GM21786 (cell line): ENCODE measurements at regions not wholly inside any gene's neighbourhood (a gene's known extent, or its start where the extent isn't known, plus 50 kb on each side); places are given as distances from the start of the nearest gene placed in this dataset.

Source experiments
- ATAC-seq: cut with Tn5 transposase; IDR thresholded peaks from one replicate; pipeline ENCODE4 v1.9.1; 2021; ENCODE audit not compliant: unreplicated experiment

DNA sequence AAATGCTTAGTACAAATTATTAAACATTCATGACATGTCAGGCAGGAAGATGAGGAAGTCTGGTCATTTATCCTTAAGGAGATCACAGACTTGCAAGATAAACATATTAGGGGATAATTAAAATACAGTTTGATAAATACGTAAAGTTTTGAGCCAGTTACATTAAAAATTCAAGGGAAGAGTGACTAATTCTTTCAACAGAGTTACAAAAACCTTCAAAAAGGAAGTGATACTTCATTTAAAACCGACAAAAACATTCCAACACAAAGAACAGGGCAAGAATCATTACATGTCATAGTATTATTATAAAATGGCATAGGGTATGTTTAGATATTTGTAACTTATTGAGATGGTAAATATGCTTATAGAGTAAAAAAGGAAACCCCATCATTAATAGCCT, 636.0 kb downstream of the NR4A2 start:
- no peak for ATAC-seq

DNA sequence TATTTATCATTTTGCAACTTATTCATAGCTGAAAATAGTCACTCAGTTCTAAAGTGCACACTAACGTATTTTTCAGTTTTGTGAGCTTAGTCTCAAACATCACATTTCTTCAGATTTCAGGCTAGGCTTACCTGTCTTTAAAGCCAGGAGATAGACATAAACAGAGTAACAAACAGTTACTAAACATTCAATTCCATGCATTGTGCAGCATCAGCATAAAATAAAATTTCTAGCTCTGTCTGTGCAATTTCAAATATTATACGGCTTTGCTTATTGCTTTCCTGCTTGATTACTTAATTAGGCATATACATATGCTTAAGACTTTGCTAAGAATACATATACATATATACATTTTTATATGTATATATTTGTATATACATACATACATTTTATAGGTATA, 637.0 kb downstream of the NR4A2 start:
- no peak for ATAC-seq

DNA sequence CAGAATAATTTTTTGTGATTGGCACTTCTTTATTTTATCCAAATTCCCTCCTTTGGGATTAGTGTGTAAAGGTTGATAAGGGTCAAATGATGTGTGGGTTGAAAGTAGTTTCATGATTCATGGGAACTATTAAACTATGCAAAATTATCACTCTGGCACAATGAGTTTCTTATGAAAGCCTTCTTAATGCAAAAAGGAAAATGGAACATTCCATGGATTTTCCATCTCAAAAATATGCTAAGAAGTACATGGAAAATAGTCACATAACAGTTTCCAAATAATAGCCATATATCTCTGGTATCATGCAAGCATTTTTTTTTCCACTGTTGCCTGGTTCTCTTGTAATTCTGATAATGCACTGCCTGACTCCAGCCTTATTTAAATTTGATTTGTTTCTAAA, 639.7 kb downstream of the NR4A2 start:
- ATAC-seq, result no peak

DNA sequence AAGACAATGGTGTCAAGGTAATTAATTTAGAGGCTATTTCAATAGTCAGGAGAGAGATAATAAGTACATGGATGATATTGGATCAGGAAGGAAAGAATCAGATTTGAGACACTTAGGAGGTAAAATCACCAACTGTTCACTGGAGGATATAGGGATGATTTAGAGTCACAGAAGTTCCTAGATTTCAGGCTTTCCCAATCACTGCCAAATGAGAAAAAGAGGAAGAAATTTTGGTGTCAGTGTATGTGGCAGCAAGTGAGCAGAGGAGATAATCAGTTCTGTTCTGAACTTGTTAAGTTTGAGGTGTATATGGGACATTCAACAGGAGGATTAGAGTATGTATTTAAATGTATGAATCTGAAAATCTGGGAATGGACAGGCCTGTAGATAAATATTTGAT, 640.4 kb downstream of the NR4A2 start:
- no peak for ATAC-seq

DNA sequence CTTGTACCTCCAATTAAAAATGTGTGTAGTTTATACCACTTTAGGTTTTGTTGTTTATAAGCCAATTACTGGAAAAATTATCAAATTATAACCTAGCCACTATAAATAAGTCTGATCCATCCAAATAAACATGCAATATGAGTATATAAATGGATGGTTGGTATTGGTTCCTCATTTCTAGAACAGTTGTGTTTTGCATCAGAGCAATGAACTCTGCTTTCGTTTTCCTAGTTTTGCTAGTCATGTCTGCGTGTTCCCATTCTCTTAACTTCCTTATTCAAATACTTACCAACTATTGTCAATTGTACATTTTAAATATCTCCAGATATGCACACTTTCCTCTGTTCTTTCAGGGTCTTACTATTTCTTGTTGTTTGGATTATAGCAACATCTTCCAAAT, 641.7 kb downstream of the NR4A2 start:
- ATAC-seq, result peak; percentile 93

DNA sequence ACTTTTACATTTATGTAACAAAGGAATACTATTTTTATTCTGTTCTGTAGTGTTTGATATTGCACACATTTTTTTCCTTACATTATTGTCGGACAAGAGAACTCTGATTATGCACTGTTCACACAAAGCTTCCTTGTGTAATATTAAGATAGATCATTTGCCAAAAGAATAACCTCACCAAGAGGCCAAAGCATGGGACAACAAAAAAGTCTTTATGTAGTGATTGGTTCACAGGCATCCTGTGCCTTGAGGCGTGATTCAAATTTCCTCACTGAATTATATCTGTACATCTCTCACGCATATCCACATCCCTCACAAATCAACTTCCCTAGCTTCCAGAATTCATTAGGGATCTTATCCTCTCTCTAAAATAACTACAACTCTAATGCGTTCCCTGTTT, 642.7 kb downstream of the NR4A2 start:
- ATAC-seq, result no peak

DNA sequence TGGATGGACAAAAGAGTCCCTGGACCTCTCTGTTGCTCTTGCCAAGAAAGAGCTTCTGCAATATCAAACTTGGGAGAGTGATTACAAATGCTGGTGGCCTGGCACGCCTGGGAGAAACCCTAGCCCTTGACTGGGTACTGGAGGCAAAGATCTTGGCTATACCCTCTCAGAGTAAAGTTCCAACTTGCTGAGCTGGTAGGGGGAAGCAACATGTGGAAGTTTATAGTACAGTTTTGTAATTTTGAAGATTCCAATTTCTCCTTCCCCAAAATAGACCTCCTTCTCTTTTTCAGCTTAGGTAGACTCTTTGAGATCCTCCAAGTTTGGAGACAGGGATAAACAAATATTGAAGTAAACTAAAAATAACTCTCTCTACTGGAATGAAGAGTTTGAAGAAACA, 645.3 kb downstream of the NR4A2 start:
- no peak for ATAC-seq

DNA sequence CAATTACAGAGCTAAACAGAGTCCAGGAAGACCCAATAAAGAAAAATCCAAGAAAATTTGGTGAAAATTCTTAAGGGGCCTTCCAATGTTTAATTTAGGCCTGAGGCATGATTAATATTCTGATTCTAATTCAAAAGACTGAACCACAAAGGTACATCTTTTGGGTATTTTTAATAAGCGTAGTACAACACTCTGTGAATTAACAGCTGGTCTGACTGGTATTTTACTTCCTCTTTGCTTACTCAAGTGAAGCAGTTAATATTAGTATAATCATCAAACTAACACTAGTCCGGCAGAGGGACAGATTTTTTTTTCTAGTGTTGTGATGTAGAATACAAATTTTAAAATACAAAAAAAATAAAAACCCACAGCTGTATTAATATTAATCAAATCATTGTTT, 652.9 kb downstream of the NR4A2 start:
- no peak for ATAC-seq

DNA sequence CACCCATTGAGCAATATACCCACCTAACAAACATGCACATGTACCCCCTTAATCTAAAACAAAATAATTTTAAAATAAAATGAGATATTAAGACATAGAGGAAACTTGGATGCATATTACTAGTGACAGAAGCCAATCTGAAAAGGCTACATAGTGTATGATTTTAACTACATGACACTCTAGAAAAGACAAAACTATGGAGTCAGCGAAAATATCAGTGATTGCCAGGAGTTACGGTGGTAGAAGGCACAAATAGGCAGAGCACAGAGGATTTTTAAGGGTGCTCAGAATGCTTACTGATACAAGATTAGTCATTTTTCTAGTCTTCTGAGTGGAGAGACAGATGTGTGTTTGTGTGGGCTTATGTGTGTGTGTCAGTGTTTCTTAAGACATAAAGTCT, 656.6 kb downstream of the NR4A2 start:
- no peak for ATAC-seq

DNA sequence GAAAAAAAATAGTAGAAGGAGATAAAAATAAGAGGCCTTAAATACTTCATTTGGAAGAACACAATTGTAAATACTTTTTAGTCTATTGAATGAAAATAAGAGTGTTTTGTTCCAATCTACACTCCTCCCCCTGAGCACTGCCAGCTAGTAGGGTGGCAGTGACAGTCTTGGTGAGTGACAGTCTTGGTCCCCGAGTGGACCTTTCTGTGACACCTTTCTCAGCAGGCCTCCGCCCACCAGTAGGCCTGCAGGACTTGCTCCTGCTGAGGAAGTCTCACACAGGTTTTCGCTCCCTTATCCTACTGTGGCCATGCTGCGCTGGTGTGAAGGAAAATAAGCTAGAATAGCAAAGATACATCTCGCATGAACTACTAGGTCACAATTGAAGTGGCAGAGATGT, 666.8 kb downstream of the NR4A2 start:
- ATAC-seq, result no peak

DNA sequence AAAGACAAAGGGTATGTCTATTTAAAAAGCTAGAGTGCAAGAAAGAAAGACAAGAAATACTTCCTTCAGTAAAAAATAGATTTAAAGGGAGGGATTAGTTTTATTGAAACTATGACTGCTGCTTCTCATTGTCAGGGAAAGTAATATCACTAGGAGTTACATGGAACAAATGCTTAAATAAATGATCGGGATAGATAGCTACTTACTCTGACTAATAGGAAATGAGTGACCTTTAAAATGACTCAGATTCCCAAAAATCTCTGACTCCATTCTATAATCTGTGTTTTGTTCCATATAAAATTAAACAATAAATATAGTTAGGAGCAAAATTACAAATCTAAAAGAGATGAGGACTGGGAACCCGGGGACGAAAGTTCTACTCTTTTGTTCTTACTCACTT, 669.3 kb downstream of the NR4A2 start:
- ATAC-seq, result no peak

DNA sequence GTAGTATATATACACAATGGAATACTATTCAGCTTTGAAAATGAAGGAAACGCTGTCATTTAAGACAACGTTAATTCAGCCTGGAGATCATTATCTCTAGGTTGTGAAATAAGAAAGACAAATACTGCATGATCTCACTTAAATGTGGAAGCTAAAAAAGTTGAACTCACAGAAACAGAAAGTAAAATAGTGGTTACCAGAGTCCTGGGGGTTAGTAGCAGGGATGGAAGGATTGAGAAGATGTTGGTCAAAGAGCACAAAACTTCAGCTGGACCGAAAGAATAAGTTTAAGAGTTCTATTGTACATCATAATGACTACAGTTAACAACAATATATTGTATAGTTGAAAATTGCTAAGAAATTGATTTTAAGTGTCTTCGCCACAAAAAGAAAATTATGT, 670.3 kb downstream of the NR4A2 start:
- ATAC-seq, result no peak

DNA sequence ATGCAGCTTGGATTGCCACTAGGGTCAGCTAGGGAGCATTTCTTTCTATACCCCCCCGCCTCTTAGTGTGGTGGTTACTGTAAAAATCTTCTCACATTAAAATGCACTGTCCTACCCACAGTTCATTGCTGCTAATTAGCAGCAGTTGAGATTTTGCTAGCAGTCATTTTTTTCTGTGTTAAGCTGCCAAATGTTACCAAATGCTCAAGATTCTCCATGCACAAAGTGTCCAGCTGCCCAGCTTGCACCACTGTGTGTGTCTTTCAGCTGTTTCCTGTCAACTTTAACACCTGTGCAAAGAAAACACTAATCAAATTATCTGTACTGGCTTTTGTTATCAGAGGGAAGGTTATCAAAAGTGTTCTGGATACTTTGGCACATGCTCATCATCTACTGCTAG, 679.3 kb downstream of the NR4A2 start:
- ATAC-seq, result no peak

DNA sequence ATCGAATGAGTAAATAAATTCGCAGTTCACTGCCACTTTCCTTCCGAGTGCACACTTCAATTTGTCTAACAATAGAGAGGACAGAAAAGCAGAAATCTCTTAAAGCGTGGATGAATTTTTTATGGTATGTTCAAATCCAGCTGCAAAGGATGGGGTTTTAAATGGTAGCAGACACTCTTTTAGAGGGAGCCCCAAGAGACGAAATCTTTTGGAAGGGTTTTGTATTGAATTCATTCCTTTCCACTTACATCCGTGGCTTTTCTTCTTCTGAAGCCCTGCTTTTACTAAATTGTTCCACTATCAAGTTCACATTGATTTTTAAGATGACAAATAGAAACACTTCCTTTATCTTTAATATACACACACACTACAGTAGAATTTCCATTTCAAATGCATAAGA, 680.7 kb downstream of the NR4A2 start:
- no peak for ATAC-seq

DNA sequence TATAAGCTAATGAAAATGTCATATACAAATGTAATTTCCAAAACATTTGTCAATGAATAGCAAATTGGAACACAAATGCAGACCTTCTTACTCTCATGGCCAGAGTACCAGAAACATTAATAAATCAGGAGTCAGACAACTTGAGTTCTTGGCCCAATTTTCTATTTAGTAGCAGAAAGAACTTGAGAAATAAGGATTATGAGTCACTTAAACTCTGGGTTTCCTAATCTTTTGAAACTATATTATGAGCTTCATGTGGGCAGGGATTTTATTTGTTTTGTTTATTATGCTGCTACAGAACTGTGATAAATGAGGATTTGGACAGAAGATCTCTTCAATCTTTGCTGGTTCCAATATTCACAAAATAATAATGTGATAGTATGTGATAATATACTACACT, 686.7 kb downstream of the NR4A2 start:
- ATAC-seq, result no peak

DNA sequence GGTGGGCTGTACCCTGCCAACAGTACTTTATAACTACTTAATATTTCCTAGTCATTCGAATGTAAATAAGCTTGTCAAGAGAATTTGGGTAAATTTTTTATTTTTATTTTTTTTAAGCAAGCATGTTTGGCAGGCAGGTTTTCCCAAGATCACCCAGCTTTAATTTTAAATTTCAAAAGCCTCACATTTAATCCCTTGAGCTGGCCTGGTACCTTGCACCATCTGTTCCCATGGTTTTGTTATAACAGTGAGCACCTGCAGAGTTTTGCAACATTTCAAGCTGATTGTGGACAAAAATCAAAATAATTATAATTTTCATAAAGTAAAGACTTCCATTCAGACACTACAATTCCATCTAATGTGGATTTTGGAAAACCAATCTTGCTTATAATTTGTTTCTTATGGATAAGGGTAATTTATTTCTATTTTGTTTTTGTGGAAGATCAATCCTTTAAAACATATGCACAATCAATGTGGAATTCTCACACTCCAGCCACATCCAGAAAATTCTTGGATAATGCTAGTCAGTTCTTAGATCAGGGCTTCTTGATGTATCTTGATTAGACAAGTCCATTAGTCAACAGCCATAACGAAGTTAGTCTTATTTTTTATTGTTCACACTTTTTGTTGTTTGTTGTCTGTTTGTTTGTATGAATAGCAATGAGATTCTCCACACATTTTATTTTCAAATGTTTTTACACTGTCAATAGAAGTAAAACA, 689.3 kb downstream of the NR4A2 start:
- ATAC-seq, result no peak

DNA sequence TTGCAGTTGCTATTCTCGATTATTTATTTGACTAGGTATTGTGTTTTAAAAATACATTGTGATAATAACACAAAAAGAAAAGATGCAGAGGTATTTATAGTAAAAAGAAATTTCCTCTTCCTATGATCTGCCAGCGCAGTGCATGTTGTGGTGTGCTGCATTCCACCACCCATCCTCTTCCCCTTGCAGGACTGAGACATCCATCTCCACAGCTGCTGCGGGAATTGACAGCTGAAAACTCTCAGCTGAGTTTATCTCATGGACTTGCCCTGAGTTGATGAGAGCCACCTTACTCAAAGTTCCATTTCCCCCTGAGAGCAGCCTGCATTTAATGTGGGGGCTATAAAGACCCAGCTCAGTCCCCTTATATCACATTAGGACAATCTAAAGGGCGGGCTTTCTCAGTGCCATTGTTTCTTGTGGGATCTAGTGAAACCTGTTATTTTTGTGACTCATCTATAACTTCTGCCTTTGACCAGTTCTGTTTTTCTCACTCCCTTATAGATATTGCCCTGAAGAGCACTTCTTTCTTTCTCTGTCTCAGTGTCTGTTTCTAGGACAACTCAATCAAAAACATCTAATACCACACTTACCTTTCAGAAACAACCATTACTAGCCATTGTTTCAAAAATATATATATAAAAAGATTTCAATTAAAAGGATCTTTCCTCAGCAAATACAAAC, 698.5 kb downstream of the NR4A2 start:
- ATAC-seq, result no peak

DNA sequence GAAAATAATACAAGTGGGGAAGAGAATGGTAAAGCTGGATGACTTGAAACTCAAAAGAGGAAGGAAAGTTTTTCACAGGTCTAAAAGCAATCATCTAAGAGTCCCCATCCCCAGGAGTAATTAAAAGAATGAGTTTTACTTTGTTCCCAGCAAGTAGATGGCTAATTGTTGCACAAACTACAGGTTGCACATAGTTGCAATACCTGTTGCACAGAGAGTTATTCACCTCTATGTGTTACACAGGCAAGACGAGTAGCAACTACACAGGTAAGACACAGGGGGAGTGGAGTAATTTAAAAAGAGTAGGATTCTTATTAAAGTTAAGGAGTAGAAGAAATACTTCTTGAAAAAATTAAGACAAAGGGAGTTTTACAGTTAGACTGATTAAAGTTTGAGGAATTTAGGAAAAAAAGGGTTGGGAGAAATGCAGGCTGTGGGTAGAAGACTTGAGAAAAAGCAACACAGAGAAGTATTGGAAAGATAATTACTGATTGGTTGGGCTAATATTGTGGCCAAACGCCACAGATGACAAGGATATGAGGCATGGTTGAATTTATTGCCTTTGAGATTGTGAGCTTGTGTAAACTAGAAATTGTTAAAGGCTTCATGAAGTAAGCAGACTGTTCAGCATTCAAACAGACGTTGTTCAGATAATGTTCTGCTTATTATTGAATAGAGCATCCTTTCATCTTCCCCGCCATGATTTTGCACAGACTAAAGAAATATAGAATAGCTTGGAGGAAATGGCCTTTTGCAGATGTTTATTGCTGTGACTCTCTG, 699.3 kb downstream of the NR4A2 start:
- ATAC-seq, result no peak

DNA sequence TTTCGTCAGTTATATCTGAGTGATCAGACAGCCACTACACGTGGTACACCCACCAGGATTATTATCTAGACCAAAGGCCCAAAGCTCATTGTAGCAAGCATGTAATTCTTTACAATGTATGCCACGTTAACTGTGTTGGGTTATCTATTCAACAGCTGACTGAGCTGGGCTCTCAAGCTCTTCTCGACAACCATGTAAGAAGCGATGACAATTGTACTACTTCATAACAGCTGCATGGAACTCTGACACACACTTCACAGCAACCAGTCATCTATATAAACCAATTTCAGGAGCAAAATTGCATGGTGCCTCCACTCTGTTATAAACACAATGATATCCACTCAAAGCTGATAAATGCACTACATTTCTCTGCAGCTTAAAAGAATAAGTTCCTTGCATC, 701.8 kb downstream of the NR4A2 start:
- no peak for ATAC-seq

DNA sequence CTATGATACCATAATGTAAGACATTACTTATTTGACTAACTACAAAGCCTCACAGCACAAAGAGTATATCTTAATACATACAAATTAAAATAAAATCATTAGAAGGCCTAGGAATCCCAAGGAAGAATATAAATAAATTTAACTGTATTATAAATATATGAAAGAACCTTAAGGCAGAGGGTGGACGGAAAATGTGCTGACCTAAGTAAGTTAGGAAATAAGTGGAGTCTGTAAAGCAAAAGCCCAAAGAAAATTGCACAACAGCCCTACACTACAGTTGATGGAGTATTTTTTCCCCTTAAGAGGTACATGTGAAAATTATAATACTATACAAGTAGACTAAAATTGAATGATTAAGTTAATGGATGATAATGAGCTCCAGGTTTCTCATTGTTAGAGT, 710.1 kb downstream of the NR4A2 start:
- ATAC-seq, result no peak

DNA sequence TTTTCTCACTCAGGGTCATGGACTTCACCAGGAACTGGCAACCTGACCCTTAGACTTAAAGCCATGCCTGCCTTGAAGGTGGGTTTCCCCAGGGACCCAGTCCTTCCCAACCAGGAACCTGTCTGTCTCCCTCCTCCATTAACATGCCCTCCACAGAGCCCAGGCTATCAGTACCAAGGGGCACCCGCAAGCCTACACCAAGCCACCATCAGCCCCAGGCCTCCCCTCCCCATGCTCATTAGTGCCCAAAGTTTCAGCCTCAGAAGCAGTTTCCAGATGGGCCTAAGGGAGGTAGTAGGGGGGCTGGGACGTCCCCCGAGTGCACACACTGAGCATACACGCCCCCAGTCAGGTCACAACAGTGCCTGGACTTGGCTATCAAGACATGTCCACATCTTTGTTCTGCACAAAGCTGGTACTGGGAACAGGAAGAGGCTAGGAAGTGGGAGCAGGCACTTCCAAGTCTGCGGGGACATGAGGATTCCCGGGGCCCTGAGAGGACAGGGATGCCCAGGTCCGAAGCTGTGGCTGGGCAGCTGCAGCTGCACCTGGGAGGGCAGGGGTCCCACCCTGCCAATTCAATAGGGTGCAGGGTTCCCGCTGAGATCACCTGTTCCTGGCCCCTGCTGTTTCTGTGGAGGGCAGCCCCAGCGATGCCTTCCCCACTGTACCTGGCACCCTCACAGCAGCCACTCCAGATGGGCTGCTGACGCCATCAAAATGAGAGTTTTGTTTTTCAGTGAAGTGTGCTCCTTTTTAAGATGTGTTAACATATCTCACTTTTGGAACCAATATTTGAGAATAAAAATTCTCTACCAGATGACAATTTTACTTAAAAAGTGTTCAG, 731.4 kb downstream of the NR4A2 start:
- ATAC-seq, result no peak
